ENCODE measurements at regions not wholly inside any gene's neighbourhood (a gene's known extent, or its start where the extent isn't known, plus 50 kb on each side); places are given as distances from the start of the nearest gene placed in this dataset.

DNA sequence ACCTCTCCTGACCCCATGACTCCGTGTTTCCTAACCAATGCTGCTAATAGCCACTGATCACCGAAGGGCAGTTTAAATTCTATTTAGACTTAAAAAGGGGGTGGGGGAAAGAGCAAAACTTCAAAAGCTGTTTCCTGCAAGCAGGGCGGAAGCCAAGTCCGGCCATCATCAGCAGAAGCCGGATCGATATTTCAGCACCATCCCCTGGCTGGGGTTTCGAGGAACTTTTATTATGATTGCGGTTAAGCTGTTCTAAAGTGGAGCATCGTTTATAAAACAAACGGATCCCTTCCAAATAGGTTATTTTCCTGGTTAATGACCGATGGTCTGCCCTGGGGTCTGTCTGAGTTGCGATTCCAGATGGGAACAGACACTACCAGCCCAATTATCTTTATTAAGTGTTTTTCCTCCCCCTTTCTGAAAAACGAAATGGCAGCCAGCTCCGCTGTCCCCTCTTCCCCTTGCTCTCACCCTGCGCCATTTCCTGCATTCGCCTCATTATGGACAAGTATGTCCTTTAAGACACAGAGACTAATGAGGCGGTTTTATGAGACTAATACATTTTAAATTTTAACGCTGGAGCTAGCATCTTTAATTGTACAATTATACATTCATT, 76.1 kb upstream of the IRX3 start:
- DNase-seq (ENCODE audit: low read depth) = no peak

DNA sequence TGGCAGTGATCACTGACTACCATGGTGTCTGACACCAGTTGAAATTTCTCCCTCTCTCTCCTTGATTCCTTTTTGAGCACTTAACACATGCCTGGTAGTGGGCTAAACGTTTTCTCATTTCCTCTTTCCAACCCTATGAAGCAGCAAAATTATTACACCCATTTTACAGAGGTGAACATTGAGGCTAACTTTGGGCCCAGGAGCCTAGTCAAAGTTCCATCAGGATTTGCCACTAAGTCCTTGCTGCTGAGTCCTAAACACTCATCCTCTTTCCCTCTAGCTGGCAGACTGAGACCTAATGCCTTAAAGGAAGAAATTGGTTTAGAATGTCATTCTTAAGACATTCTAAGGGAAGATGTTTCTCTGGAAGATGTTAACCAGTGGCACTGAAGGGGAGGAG, 74.7 kb upstream of the IRX3 start:
- DNase-seq (ENCODE audit: low read depth) = no peak

- DNase-seq (ENCODE audit: low read depth) = no peak
Observed at GRCh38 chr16:54360681-54361080, 74.1 kb upstream of the IRX3 start.

DNA sequence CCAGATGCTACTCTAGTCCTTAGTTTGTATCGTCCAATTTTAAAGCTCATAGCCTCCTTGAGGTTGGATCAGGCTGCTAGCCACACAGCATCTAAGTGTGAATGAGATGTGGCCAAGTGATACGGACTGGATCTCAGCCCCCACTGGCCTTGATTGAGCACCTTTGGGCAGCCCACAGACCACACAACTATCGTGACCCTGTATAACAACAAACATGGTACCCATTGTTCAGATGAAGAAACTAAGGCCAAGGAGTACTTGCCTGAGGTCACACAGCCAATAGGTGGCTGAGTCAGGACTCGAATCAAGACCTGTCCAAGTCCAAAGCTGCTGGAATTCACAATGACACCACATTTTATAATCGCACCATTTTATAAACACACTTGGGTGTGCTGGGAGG, 73.0 kb upstream of the IRX3 start:
- DNase-seq (ENCODE audit: low read depth) = no peak

- no peak for DNase-seq (ENCODE audit: low read depth)
Observed at GRCh38 chr16:54359081-54359480, 72.5 kb upstream of the IRX3 start.

DNA sequence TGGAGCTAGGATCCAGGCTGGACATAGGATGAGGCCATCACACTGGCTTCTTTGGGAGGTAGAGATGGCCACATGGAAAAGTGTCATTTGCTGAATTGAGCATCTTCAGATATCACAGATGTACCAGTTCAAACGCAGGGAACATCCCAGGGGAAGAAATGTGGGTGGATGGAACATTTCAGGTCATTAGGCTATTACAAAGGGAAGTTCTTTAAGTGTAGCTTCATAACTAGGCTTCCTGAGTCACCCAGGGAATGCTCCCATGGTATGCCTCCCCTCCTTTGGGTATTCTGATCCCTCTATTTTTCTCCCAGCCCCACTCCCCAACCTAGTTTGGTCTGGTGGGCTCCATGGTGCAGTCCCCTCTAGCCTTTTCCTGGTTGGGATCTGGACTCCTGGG, 69.8 kb upstream of the IRX3 start:
- DNase-seq (ENCODE audit: low read depth) = no peak

DNA sequence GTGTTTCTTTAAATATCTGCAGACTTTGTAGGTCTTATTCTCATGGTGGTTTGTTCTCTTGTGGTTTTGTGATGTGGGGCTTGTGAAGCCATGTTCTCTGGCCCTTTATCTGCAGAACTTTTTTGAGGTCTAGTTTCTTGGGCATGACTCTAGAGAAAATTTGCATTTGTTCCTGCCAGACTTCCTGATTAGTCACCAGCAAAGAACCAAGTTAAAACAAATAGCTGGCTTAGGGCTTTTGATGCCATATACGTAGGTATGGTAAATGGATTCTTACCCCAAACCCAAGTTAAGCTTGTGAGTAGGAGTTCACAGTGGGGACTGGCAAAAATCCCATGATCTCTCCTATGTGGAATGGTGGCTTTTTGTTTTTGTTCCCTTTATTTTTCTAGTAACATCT, 68.7 kb upstream of the IRX3 start:
- peak; percentile 13 for DNase-seq (ENCODE audit: low read depth)

- no peak for DNase-seq (ENCODE audit: low read depth)
Observed at GRCh38 chr16:54353097-54353496, 66.5 kb upstream of the IRX3 start.

DNA sequence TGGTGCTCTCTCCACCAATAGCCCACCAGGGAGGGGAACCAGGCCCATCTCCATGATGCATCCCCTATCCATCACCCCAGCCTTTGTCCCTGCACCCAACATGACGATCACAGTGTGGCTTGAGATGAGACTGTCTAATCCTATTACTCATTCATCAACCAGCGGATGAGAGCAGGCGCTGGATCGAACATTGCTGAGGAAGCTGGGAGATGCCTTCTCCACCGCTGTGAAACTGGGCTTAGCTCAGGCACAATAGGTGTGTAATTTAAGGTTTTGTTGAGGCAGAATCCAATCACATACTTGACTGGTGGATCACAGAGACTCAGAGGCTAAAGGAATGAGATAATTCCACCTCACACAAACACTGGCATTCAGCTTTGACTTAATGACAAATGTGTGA, 64.6 kb upstream of the IRX3 start:
- no peak for DNase-seq (ENCODE audit: low read depth)

DNA sequence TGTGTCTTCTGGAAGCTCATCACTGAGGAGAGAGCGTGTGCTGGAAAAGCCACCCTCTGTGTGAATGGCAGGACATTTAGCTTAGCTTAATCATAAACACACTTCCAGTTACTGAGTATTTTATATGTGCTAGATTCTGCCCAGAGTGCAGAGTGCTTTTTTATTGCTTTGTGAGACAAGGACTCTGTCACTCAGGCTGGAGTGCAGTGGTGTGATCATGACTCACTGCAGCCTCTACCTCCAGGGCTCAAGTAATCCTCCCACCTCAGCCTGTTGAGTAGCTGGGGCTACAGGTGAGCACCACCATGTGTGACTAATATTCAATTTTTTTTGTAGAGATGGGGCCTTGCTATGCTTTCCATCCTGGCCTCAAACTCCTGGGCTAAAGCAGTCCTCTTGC, 61.4 kb upstream of the IRX3 start:
- no peak for DNase-seq (ENCODE audit: low read depth)

DNA sequence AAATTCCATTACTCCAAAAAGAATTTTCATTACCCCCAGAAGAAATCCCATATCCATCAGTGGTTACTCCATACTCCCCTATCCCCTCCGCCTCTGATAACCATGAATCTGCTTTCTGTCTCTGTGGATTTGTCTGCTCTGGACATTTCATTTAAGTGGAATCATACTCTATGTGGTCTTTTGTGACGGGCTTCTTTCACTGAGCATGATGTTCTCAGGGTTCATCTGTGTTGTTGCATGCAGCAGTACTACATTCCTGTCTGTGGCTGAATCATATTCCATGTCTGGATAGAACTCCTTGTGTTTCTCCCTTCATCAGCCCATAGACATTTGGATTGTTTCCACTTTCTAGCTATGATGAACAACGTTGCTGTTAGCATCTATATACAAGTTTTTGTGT, 59.5 kb upstream of the IRX3 start:
- DNase-seq (ENCODE audit: low read depth) = no peak

GRCh38 chr16:54344646-54345630, 58.4 kb upstream of the IRX3 start:
- no peak for DNase-seq (ENCODE audit: low read depth)

GRCh38 chr16:54342966-54343365, 56.4 kb upstream of the IRX3 start:
- DNase-seq (ENCODE audit: low read depth) = no peak

GRCh38 chr16:54341892-54342776, 55.5 kb upstream of the IRX3 start:
- DNase-seq (ENCODE audit: low read depth) = no peak

- no peak for DNase-seq (ENCODE audit: low read depth)
Observed at GRCh38 chr16:54340531-54340930, 53.9 kb upstream of the IRX3 start.

GRCh38 chr16:54336631-54337204, 50.1 kb upstream of the IRX3 start:
- DNase-seq (ENCODE audit: low read depth) = no peak
